Type B pancreatic cell (in vitro differentiated cells): ENCODE measurements at regions not wholly inside any gene's neighbourhood (a gene's known extent, or its start where the extent isn't known, plus 50 kb on each side); places are given as distances from the start of the nearest gene placed in this dataset.

Experiments used
- DNase-seq: peaks from one replicate; pipeline ENCODE4 v3.0.0; 2021; ENCODE audit warnings: mixed read lengths; ENCODE audit not compliant: unreplicated experiment; ENCODE audit errors: extremely low spot score
- H3K27ac Mint-ChIP-seq: 2 replicates; pipeline ENCODE4 v1.8.0; 2021; ENCODE audit warnings: mild to moderate bottlenecking, mixed read lengths
- H3K27me3 Mint-ChIP-seq: 2 replicates; pipeline ENCODE4 v1.8.0; 2021; ENCODE audit warnings: mixed read lengths
- H3K36me3 Mint-ChIP-seq: 2 replicates; pipeline ENCODE4 v1.8.0; 2021; ENCODE audit warnings: mixed read lengths
- H3K4me1 Mint-ChIP-seq: one replicate; pipeline ENCODE4 v1.8.0; 2021; ENCODE audit warnings: mixed read lengths; ENCODE audit not compliant: unreplicated experiment
- H3K4me3 Mint-ChIP-seq: 2 replicates; pipeline ENCODE4 v1.8.0; 2021; ENCODE audit warnings: mild to moderate bottlenecking, mixed read lengths
- H3K9me3 Mint-ChIP-seq: 2 replicates; pipeline ENCODE4 v1.8.0; 2021; ENCODE audit warnings: mixed read lengths
- TF ChIP-seq, protein P1 (sequence below): fragments of 200-600 bp; sonication (generic); conservative IDR thresholded peaks from 2 replicates; pipeline ENCODE4 v1.5.0; 2021; ENCODE audit warnings: antibody characterized with exemption, mild to moderate bottlenecking

DNA sequence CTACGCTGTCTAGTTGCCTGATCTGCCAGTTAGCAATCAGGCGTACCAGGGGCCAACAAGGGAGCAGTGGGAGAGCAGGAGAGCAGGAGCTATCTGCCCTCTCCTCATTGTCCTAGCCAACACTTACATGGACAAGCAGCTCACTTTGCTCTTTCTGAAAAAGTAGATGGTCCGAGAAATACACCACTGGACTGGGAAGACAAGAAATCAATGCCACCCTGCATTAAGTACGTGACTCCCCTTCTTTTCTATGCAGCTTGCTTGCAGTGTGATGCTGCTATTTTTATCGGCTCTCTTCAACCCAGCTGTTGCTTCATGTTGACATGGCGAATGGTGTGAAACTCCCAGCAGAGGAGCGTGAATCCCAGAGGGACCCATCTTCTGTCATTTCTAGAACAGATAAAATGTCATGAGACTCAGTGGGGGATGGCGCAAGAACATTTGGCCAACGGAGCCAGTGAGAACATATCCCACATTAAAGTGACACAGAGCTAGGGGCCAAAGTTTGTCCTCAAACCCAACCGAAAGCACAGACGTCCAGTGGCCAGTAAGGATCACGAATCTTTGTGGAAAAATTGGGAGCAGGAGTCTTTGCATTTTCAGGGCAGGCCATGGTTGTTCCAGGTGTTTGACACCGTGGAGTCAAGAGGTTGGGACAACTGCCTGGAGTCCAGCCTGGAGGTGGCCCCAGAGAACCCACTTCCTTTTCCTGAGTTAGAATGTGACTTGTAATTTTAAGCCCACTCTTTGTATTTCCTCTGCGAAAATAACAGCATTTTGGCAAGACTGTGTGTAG, 53.7 kb upstream of the MEF2A start:
- Mint-ChIP-seq H3K9me3 (no peaks in the 10 kb centered on the region), H3K36me3 (no peaks in the 10 kb centered on the region), H3K4me1 (peaks cover 10% of the 10 kb centered on the region), H3K27ac (no peak overlapping the region), H3K27me3 (no peaks in the 10 kb centered on the region), H3K4me3 (no peak overlapping the region)
- DNase-seq: no peak
- TF ChIP-seq, protein P1, sequence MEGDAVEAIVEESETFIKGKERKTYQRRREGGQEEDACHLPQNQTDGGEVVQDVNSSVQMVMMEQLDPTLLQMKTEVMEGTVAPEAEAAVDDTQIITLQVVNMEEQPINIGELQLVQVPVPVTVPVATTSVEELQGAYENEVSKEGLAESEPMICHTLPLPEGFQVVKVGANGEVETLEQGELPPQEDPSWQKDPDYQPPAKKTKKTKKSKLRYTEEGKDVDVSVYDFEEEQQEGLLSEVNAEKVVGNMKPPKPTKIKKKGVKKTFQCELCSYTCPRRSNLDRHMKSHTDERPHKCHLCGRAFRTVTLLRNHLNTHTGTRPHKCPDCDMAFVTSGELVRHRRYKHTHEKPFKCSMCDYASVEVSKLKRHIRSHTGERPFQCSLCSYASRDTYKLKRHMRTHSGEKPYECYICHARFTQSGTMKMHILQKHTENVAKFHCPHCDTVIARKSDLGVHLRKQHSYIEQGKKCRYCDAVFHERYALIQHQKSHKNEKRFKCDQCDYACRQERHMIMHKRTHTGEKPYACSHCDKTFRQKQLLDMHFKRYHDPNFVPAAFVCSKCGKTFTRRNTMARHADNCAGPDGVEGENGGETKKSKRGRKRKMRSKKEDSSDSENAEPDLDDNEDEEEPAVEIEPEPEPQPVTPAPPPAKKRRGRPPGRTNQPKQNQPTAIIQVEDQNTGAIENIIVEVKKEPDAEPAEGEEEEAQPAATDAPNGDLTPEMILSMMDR: no peak

DNA sequence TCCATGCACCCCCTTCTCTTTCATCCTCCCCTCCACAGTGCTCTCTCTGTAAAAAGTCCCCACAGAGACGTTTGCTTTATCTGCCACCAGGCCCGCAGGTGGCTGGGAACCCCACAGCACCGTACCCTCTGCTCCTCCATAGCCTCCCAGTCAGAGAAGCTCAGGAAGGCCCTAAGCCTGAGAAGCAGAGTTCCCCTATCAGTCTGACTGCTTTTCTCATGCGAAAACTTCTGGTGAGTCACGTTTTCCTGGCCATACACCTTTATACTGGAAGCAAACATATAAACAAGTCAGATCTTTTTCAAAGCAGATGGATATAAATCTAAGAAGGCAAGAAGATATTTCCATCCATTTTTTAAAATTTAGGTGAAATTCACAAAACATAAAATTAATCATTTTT, 51.5 kb upstream of the MEF2A start:
- H3K4me1 Mint-ChIP-seq: peaks cover 6% of the 10 kb centered on the region
- DNase-seq: no peak
- no peaks in the 10 kb centered on the region for H3K9me3 Mint-ChIP-seq
- no peak overlapping the region for H3K27ac Mint-ChIP-seq
- H3K27me3 Mint-ChIP-seq: no peaks in the 10 kb centered on the region
- no peak overlapping the region for H3K4me3 Mint-ChIP-seq
- no peaks in the 10 kb centered on the region for H3K36me3 Mint-ChIP-seq
- TF ChIP-seq, protein P1: no peak
